ENCODE measurements at regions not wholly inside any gene's neighbourhood (a gene's known extent, or its start where the extent isn't known, plus 50 kb on each side); places are given as distances from the start of the nearest gene placed in this dataset.

- Histone ChIP-seq H3K27me3 (ENCODE audit: insufficient read depth, low read depth, severe bottlenecking) (no peaks in the 10 kb centered on the region), H3K9me3 (ENCODE audit: severe bottlenecking) (no peaks in the 10 kb centered on the region), H3K36me3 (no peaks in the 10 kb centered on the region), H3K4me3 (ENCODE audit: low read depth, low read length) (no peak overlapping the region), H3K27ac (no peak overlapping the region)
- DNase-seq: peak; percentile 42
- TF ChIP-seq CTCF (IDR thresholded peaks at IDR 0.05; ENCODE audit: low read depth, low read length): peak; percentile 55
These were observed 114.1 kb upstream of the TPM1 start for GRCh38 chr15:62928242-62928999.

- H3K9me3 ChIP-seq (ENCODE audit: severe bottlenecking): no peaks in the 10 kb centered on the region
- H3K27me3 ChIP-seq (ENCODE audit: insufficient read depth, low read depth, severe bottlenecking): no peaks in the 10 kb centered on the region
- H3K27ac ChIP-seq: no peak overlapping the region
- H3K4me3 ChIP-seq (ENCODE audit: low read depth, low read length): no peak overlapping the region
- no peak for DNase-seq
- TF ChIP-seq CTCF (IDR thresholded peaks at IDR 0.05; ENCODE audit: low read depth, low read length): no peak
- no peaks in the 10 kb centered on the region for H3K36me3 ChIP-seq
These were observed 113.6 kb upstream of the TPM1 start for GRCh38 chr15:62929000-62929357.

- TF ChIP-seq CTCF (IDR thresholded peaks at IDR 0.05; ENCODE audit: low read depth, low read length): no peak
- no peak overlapping the region for H3K27ac ChIP-seq
These were observed 110.9 kb upstream of the TPM1 start for GRCh38 chr15:62931650-62932049.

GRCh38 chr15:62932436-62932835 lies 110.1 kb upstream of the TPM1 start:
- no peaks in the 10 kb centered on the region for H3K36me3 ChIP-seq
- H3K9me3 ChIP-seq (ENCODE audit: severe bottlenecking): no peaks in the 10 kb centered on the region
- H3K4me3 ChIP-seq (ENCODE audit: low read depth, low read length): no peak overlapping the region
- DNase-seq: no peak
- H3K27ac ChIP-seq: no peak overlapping the region
- no peaks in the 10 kb centered on the region for H3K27me3 ChIP-seq (ENCODE audit: insufficient read depth, low read depth, severe bottlenecking)
- no peak for TF ChIP-seq CTCF (IDR thresholded peaks at IDR 0.05; ENCODE audit: low read depth, low read length)

More at GRCh38 chr15:62931650-62932049, 110.9 kb upstream of the TPM1 start:
- no peaks in the 10 kb centered on the region for H3K36me3 ChIP-seq
- H3K4me3 ChIP-seq (ENCODE audit: low read depth, low read length): no peak overlapping the region
- no peaks in the 10 kb centered on the region for H3K9me3 ChIP-seq (ENCODE audit: severe bottlenecking)
- no peak for DNase-seq
- no peaks in the 10 kb centered on the region for H3K27me3 ChIP-seq (ENCODE audit: insufficient read depth, low read depth, severe bottlenecking)

GRCh38 chr15:62933386-62933785 lies 109.2 kb upstream of the TPM1 start:
- H3K27ac ChIP-seq: no peak overlapping the region
- no peak for DNase-seq
- no peaks in the 10 kb centered on the region for H3K9me3 ChIP-seq (ENCODE audit: severe bottlenecking)
- TF ChIP-seq CTCF (IDR thresholded peaks at IDR 0.05; ENCODE audit: low read depth, low read length): no peak
- no peaks in the 10 kb centered on the region for H3K27me3 ChIP-seq (ENCODE audit: insufficient read depth, low read depth, severe bottlenecking)
- no peak overlapping the region for H3K4me3 ChIP-seq (ENCODE audit: low read depth, low read length)
- no peaks in the 10 kb centered on the region for H3K36me3 ChIP-seq

All from WERI-Rb-1 (cell line).